ENCODE measurements at regions not wholly inside any gene's neighbourhood (a gene's known extent, or its start where the extent isn't known, plus 50 kb on each side); places are given as distances from the start of the nearest gene placed in this dataset.

DNA sequence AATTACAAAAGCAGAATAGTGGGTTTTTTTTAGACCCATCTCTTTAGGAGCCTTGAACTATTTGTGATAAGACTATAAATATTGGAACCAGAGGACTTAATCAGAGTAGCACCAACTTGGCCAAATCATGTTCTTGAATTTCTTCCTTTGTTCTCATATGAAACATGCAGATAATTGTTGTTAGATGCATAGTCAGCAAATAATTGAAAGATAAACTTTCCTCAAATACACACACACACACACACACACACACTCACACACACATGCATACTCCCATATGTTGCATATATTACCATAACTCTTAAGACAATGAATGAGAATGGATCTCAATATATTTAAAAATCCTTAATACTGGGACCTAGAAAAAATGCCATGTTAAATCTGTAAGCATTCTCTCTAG, 310.4 kb downstream of the KCNJ2 start (continued):
- TF ChIP-seq ZNF462 (CRISPR knock-in tag; IDR thresholded peaks at IDR 0.05) (no peak), ZNF331 (CRISPR knock-in tag; IDR thresholded peaks at IDR 0.05; ENCODE audit: low read depth) (no peak)

DNA sequence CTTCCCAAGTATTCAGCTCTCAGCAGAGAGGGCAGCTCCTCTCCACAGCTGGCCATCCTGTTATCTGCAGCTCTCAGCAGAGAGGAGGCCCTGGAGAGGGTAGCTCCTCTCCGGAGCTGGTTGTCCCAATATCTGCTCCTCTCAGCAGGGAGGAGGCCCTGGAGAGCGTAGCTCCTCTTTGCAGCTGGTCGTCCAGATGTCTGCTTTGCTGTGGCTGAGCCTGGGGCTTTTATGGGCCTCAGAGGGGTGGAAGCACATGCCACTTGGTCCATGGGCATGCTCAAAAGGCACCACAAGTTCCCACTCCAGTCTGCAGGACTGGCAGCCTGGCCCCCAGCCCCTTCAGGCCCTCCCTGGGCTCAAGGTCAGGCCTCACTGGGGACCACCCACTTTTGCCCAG, 314.3 kb downstream of the KCNJ2 start:
- Histone ChIP-seq H3K36me3 (ENCODE audit: insufficient read depth) (no peaks in the 10 kb centered on the region; the same call in 1 of the 2 replicates), H3K4me2 (no peak overlapping the region), H3F3A (replicated peaks; ENCODE audit: low read depth) (no peaks in the 10 kb centered on the region), H3K4me3 (no peak overlapping the region), H3K9me2 (ENCODE audit: insufficient read depth) (no peaks in the 10 kb centered on the region; the same call in 1 of the 2 replicates), H3K4me1 (ENCODE audit: insufficient read depth) (no peaks in the 10 kb centered on the region), H3K27ac (ENCODE audit: low read depth) (no peak overlapping the region), H3K27me3 (ENCODE audit: insufficient read depth) (no peaks in the 10 kb centered on the region), H2AFZ (no peak overlapping the region), H3K79me2 (replicated peaks; ENCODE audit: insufficient read depth) (no peaks in the 10 kb centered on the region), H4K20me1 (replicated peaks; ENCODE audit: insufficient read depth) (no peaks in the 10 kb centered on the region)
- Mint-ChIP-seq H3K4me3 (no peak overlapping the region), H3K27me3 (ENCODE audit: insufficient read depth, low read depth, poor library complexity) (no peaks in the 10 kb centered on the region), H3K4me1 (no peaks in the 10 kb centered on the region), H3K27ac (no peak overlapping the region), H3K36me3 (ENCODE audit: low read depth) (peaks cover 10% of the 10 kb centered on the region), H3K9me3 (peaks cover 22% of the 10 kb centered on the region)
- ATAC-seq (no peak), DNase-seq (ENCODE audit: low spot score) (no peak)
- TF ChIP-seq REST (IDR thresholded peaks at IDR 0.05; ENCODE audit: unreplicated experiment) (no peak), NANOG (IDR thresholded peaks at IDR 0.05; ENCODE audit: borderline replicate concordance) (no peak), CREB1 (CRISPR knock-in tag; IDR thresholded peaks at IDR 0.05; ENCODE audit: low read depth) (no peak), ZNF114 (CRISPR knock-in tag; IDR thresholded peaks at IDR 0.05) (no peak), ZNF331 (CRISPR knock-in tag; IDR thresholded peaks at IDR 0.05; ENCODE audit: low read depth) (no peak), JUNB (IDR thresholded peaks at IDR 0.05; ENCODE audit: unreplicated experiment) (no peak)
- TF ChIP-seq, protein P1, sequence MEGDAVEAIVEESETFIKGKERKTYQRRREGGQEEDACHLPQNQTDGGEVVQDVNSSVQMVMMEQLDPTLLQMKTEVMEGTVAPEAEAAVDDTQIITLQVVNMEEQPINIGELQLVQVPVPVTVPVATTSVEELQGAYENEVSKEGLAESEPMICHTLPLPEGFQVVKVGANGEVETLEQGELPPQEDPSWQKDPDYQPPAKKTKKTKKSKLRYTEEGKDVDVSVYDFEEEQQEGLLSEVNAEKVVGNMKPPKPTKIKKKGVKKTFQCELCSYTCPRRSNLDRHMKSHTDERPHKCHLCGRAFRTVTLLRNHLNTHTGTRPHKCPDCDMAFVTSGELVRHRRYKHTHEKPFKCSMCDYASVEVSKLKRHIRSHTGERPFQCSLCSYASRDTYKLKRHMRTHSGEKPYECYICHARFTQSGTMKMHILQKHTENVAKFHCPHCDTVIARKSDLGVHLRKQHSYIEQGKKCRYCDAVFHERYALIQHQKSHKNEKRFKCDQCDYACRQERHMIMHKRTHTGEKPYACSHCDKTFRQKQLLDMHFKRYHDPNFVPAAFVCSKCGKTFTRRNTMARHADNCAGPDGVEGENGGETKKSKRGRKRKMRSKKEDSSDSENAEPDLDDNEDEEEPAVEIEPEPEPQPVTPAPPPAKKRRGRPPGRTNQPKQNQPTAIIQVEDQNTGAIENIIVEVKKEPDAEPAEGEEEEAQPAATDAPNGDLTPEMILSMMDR (conservative IDR thresholded peaks at IDR 0.05; ENCODE audit: low read depth in 2 of 2) = no peak

Measured in GM23338 (cell line).